Activated CD8-positive, alpha-beta T cell treated with anti-CD3 and anti-CD28 coated beads for 36 hours (primary cell): ENCODE measurements at regions not wholly inside any gene's neighbourhood (a gene's known extent, or its start where the extent isn't known, plus 50 kb on each side); places are given as distances from the start of the nearest gene placed in this dataset.

Source experiments
- ATAC-seq: fragments of 200-7000 bp; cut with Tn5 transposase; one replicate; pipeline ENCODE4 v1.10.0; 2021; ENCODE audit warnings: mild to moderate bottlenecking, moderate library complexity
- CTCF ChIA-PET: fragments of 350-600 bp; sonication (Branson Sonifier 250); formaldehyde crosslinking; loops from one replicate; lab custom pipeline; 2021; ENCODE audit warnings: antibody characterized with exemption; lab: Charles Lee
- POLR2A ChIA-PET: fragments of 350-600 bp; sonication (Branson Sonifier 250); formaldehyde crosslinking; loops from one replicate; lab custom pipeline; 2021; ENCODE audit warnings: antibody characterized with exemption; lab: Charles Lee
- DNase-seq: peaks from one replicate; pipeline ENCODE4 v3.0.0-alpha.2; 2020
- H3K27ac Mint-ChIP-seq: one replicate; pipeline ENCODE4 v1.8.0; 2021; ENCODE audit warnings: mild to moderate bottlenecking, mixed read lengths
- H3K27me3 Mint-ChIP-seq: one replicate; pipeline ENCODE4 v1.8.0; 2021; ENCODE audit warnings: mixed read lengths
- H3K36me3 Mint-ChIP-seq: one replicate; pipeline ENCODE4 v1.8.0; 2021; ENCODE audit warnings: low read depth, mixed read lengths
- H3K4me1 Mint-ChIP-seq: one replicate; pipeline ENCODE4 v1.8.0; 2021; ENCODE audit warnings: low read depth, mixed read lengths
- H3K4me3 Mint-ChIP-seq: one replicate; pipeline ENCODE4 v1.8.0; 2021; ENCODE audit warnings: mild to moderate bottlenecking, moderate library complexity, mixed read lengths
- H3K9me3 Mint-ChIP-seq: one replicate; pipeline ENCODE4 v1.8.0; 2021; ENCODE audit warnings: mixed read lengths
- intact Hi-C: fragments of 100-400 bp; cut with micrococcal nuclease; formaldehyde crosslinking; loops from one replicate; pipeline ENCODE4 v1.10.0; 2022
- TF ChIP-seq, protein P1 (sequence below): fragments of 200-600 bp; IDR thresholded peaks from one replicate; pipeline ENCODE4 v1.8.0; 2022; ENCODE audit warnings: antibody characterized with exemption, mild to moderate bottlenecking

DNA sequence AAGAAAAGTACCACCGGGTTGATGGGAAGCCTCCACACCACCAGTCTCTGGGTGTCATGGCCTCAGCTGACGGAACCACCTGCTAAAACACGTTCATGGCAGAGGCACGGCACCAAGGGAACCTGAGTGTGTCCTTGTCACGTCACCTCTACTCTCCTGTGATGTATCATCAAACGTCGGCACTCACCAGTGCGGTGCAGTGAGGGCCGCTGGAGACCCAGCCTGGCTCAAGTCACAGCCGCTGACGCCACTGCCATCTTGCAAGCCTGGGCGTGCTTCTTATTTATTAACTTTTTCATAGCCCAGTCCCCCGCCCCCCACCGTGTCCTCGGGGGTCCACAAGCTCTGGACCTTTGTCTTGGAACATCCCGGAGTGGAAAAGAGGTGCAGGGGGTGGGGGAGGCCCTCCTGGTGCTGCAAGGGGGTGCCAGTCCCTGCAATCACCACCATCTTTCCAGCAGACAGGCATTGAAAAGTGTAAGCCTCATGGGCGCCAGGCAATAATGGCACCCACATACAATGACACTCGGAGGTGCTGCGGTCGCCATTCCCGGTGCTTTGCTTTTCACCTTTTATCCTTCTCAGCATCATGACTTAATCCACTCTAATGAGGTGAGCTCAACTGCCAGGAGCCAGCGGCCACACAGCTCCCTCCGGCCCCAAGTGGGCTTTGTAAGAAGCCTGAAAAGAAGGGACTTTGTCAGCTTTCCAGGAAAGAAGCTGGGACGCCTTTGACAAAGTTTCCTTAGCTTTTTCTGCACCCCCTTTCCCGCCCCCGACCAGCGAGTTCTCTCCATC lies 202.3 kb upstream of the IRX1 start:
- TF ChIP-seq, protein P1, sequence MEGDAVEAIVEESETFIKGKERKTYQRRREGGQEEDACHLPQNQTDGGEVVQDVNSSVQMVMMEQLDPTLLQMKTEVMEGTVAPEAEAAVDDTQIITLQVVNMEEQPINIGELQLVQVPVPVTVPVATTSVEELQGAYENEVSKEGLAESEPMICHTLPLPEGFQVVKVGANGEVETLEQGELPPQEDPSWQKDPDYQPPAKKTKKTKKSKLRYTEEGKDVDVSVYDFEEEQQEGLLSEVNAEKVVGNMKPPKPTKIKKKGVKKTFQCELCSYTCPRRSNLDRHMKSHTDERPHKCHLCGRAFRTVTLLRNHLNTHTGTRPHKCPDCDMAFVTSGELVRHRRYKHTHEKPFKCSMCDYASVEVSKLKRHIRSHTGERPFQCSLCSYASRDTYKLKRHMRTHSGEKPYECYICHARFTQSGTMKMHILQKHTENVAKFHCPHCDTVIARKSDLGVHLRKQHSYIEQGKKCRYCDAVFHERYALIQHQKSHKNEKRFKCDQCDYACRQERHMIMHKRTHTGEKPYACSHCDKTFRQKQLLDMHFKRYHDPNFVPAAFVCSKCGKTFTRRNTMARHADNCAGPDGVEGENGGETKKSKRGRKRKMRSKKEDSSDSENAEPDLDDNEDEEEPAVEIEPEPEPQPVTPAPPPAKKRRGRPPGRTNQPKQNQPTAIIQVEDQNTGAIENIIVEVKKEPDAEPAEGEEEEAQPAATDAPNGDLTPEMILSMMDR = no peak
- CTCF ChIA-PET = no interaction called here
- Mint-ChIP-seq H3K4me1 (no peaks in the 10 kb centered on the region), H3K27ac (no peak overlapping the region), H3K36me3 (no peaks in the 10 kb centered on the region), H3K9me3 (no peaks in the 10 kb centered on the region), H3K4me3 (no peak overlapping the region), H3K27me3 (no peaks in the 10 kb centered on the region)
- DNase-seq = no peak
- ATAC-seq = no peak
- POLR2A ChIA-PET = no interaction called here
- intact Hi-C loops = no loop called here

DNA sequence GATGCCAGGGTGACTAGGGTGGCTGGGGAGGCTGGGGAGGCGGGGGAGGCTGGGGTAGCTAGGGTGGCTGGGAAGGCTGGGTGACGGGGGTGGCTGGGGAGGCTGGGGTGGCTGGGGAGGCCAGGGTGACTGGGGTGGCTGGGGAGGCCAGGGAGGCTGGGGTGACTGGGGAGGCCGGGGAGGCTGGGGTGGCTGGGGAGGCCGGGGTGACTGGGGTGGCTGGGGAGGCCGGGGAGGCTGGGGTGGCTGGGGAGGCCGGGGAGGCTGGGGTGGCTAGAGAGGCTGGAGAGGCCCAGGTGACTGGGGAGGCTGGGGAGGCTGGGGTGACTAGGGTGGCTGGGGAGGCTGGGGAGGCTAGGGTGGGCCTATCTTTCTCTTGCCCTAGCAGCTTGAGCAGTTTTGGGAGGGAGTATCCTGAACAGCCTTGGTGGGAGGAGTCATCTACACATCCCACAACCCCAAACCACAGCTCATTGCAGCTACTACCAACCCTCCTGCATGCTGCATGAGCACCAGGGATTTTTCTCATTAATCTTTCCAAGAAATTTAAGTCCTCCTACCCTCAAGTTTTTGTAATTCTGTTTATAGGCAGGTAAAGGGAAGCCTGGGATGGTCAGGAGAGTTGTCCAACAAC lies 203.2 kb upstream of the IRX1 start:
- no peak for ATAC-seq
- Mint-ChIP-seq H3K27ac (no peak overlapping the region), H3K4me3 (no peak overlapping the region), H3K9me3 (no peaks in the 10 kb centered on the region), H3K4me1 (no peaks in the 10 kb centered on the region), H3K27me3 (no peaks in the 10 kb centered on the region), H3K36me3 (no peaks in the 10 kb centered on the region)
- CTCF ChIA-PET = no interaction called here
- POLR2A ChIA-PET = no interaction called here
- TF ChIP-seq, protein P1 = no peak
- DNase-seq = no peak
- intact Hi-C loops = no loop called here

DNA sequence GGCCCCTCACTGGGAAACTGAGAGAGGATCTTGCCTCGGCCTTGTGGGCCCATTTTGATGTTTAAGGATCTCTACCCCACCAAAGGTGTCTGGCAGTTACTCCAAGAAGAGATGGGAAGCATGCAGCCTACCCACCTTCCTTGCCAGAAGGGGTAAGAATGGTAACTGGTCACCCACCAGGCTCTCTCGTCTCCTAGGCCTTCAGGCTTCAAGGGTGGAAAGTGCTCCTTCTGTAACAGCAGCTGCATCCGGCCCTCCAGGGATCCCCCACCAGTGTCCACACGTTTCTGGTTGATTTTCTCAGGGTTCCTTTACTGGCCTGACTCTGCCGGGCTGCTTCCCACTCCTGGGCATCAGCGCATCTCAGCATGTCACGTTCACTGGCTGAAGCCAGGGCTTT lies 204.4 kb upstream of the IRX1 start:
- TF ChIP-seq, protein P1 = no peak
- intact Hi-C loops = no loop called here
- ChIA-PET CTCF (no interaction called here), POLR2A (no interaction called here)
- Mint-ChIP-seq H3K4me3 (no peak overlapping the region), H3K27me3 (no peaks in the 10 kb centered on the region), H3K9me3 (no peaks in the 10 kb centered on the region), H3K27ac (no peak overlapping the region), H3K36me3 (no peaks in the 10 kb centered on the region), H3K4me1 (no peaks in the 10 kb centered on the region)
- ATAC-seq (no peak), DNase-seq (no peak)

DNA sequence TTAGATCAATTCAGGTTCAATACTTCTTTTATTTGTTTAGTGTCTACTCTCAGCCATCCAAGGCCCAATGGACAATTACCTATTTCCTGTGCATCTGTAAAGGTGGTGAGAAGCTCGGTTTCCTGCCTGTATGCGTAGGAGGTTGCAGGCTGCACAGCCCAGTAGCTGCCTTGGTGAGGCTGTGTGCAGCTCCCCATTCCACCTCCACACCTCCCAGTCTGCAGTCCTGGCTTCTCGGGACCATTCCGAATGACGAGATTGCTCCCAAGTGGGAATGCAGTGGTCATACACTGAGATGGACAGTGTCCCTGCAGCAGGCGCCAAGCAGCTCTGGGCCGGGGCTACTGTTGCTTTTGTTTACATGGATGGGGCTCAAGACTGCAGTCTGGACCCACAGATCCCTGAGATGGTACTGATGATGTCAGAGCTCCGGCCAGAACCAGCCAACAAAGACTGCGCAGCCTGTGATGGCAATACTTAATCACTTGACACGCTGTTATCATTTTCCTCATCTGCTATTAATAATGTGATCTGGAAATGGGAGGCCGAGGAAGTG lies 206.1 kb upstream of the IRX1 start:
- intact Hi-C loops = no loop called here
- no peaks in the 10 kb centered on the region for H3K4me1 Mint-ChIP-seq
- no peaks in the 10 kb centered on the region for H3K27me3 Mint-ChIP-seq
- H3K9me3 Mint-ChIP-seq = peaks cover under 1% of the 10 kb centered on the region
- ChIA-PET POLR2A (no interaction called here), CTCF (no interaction called here)
- TF ChIP-seq, protein P1 = no peak
- ATAC-seq (no peak), DNase-seq (no peak)
- H3K27ac Mint-ChIP-seq = no peak overlapping the region
- H3K36me3 Mint-ChIP-seq = no peaks in the 10 kb centered on the region
- no peak overlapping the region for H3K4me3 Mint-ChIP-seq

DNA sequence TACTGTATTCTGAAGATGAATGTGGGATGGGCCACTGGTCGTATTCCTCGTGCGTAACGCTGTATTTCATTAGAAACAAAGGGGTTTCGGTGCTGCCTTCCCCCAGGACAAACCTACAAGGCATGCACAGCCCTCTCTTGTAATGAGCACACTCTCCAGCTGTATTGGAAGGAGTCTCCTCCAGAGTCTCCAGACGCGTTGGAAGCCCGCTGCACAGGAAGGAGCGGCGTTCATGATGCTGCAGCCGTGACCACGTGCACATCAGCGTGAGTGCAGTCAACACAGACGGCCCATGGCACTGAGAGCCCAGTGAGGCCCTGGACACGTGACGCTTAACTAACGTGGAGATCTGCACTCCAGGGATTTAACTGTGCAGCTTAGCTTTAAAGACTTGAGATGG lies 209.0 kb upstream of the IRX1 start:
- no peak for DNase-seq
- no peak for ATAC-seq
- ChIA-PET POLR2A (no interaction called here), CTCF (no interaction called here)
- Mint-ChIP-seq H3K36me3 (no peaks in the 10 kb centered on the region), H3K4me1 (no peaks in the 10 kb centered on the region), H3K27me3 (no peaks in the 10 kb centered on the region), H3K9me3 (peaks cover 5% of the 10 kb centered on the region), H3K27ac (no peak overlapping the region), H3K4me3 (no peak overlapping the region)
- TF ChIP-seq, protein P1 = no peak
- intact Hi-C loops = no loop called here
